Hepatocyte (in vitro differentiated cells): ENCODE measurements at regions not wholly inside any gene's neighbourhood (a gene's known extent, or its start where the extent isn't known, plus 50 kb on each side); places are given as distances from the start of the nearest gene placed in this dataset.

Experiments
- EZH2 ChIP-seq: fragments of 200-600 bp; sonication (generic); IDR thresholded peaks from 2 replicates; pipeline ENCODE4 v1.6.1; 2016; ENCODE audit warnings: antibody characterized with exemption, mild to moderate bottlenecking, borderline replicate concordance
- TF ChIP-seq, protein P1 (sequence below): fragments of 200-600 bp; sonication (generic); IDR thresholded peaks from 2 replicates; pipeline ENCODE4 v1.5.1; 2016; ENCODE audit warnings: antibody characterized with exemption, mild to moderate bottlenecking; ENCODE audit not compliant: poor library complexity

DNA sequence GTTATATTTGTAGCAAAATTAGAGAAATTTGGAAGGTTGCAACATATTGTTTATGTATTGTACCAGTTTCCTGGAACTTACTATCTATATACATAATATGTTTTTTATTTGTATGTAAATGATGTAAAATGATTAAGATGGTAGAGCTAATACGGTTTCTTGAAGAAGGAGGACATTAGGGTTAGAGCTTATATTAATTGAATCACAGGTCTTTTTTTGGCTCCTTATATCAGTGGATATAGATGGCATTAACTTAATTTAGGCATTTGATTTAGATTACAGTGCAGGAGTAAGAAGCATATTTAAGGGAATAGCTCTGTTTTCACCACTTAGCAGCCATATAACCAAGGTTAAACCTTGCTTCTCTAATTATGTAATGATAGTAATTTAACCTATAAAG, 357.7 kb downstream of the USP25 start:
- TF ChIP-seq, protein P1, sequence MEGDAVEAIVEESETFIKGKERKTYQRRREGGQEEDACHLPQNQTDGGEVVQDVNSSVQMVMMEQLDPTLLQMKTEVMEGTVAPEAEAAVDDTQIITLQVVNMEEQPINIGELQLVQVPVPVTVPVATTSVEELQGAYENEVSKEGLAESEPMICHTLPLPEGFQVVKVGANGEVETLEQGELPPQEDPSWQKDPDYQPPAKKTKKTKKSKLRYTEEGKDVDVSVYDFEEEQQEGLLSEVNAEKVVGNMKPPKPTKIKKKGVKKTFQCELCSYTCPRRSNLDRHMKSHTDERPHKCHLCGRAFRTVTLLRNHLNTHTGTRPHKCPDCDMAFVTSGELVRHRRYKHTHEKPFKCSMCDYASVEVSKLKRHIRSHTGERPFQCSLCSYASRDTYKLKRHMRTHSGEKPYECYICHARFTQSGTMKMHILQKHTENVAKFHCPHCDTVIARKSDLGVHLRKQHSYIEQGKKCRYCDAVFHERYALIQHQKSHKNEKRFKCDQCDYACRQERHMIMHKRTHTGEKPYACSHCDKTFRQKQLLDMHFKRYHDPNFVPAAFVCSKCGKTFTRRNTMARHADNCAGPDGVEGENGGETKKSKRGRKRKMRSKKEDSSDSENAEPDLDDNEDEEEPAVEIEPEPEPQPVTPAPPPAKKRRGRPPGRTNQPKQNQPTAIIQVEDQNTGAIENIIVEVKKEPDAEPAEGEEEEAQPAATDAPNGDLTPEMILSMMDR, result no peak
- no peak for TF ChIP-seq EZH2
